Kidney epithelial cell (primary cell): ENCODE measurements at regions not wholly inside any gene's neighbourhood (a gene's known extent, or its start where the extent isn't known, plus 50 kb on each side); places are given as distances from the start of the nearest gene placed in this dataset.

Source experiments
- DNase-seq: peaks from one replicate; pipeline ENCODE4 v3.0.0-alpha.2; 2010; ENCODE audit warnings: low read depth
- H3K27me3 ChIP-seq: 2 replicates; pipeline ENCODE4 v1.6.0; 2011; ENCODE audit warnings: low read length; ENCODE audit not compliant: control insufficient read depth, insufficient read depth
- H3K36me3 ChIP-seq: 2 replicates; pipeline ENCODE4 v1.5.1; 2011; ENCODE audit warnings: low read length; ENCODE audit not compliant: control insufficient read depth, insufficient read depth
- H3K4me3 ChIP-seq: 2 replicates; pipeline ENCODE4 v1.5.1; 2011; ENCODE audit warnings: low read depth, mild to moderate bottlenecking, control low read depth, low read length
- CTCF ChIP-seq: IDR thresholded peaks from 2 replicates; pipeline ENCODE4 v1.5.1; 2011; ENCODE audit warnings: mild to moderate bottlenecking, moderate library complexity, low read length, control low read depth, inconsistent platforms; ENCODE audit not compliant: insufficient read depth, poor library complexity, severe bottlenecking

- Histone ChIP-seq H3K27me3 (no peaks in the 10 kb centered on the region), H3K36me3 (no peaks in the 10 kb centered on the region)
- no peak for TF ChIP-seq CTCF
These were observed 392.0 kb upstream of the SGCD start for GRCh38 chr5:155934964-155935363.

GRCh38 chr5:155935723-155936122 is 391.2 kb upstream of the SGCD start:
- Histone ChIP-seq H3K4me3 (no peak overlapping the region), H3K27me3 (no peaks in the 10 kb centered on the region), H3K36me3 (no peaks in the 10 kb centered on the region)
- no peak for DNase-seq
- TF ChIP-seq CTCF: no peak

More at GRCh38 chr5:155934964-155935363, 392.0 kb upstream of the SGCD start:
- H3K4me3 ChIP-seq: no peak overlapping the region
- no peak for DNase-seq

GRCh38 chr5:155936520-155937406 is 390.2 kb upstream of the SGCD start:
- Histone ChIP-seq H3K4me3 (no peak overlapping the region), H3K27me3 (no peaks in the 10 kb centered on the region), H3K36me3 (no peaks in the 10 kb centered on the region)
- TF ChIP-seq CTCF: no peak
- DNase-seq: no peak

GRCh38 chr5:155938051-155938450 is 388.9 kb upstream of the SGCD start:
- DNase-seq: no peak

GRCh38 chr5:155941340-155941739 is 385.6 kb upstream of the SGCD start:
- no peak for TF ChIP-seq CTCF
- no peaks in the 10 kb centered on the region for H3K36me3 ChIP-seq
- no peaks in the 10 kb centered on the region for H3K27me3 ChIP-seq
- DNase-seq: no peak
- H3K4me3 ChIP-seq: no peak overlapping the region

More at GRCh38 chr5:155938051-155938450, 388.9 kb upstream of the SGCD start:
- Histone ChIP-seq H3K4me3 (no peak overlapping the region), H3K36me3 (no peaks in the 10 kb centered on the region), H3K27me3 (no peaks in the 10 kb centered on the region)
- TF ChIP-seq CTCF: no peak
